ENCODE measurements at regions not wholly inside any gene's neighbourhood (a gene's known extent, or its start where the extent isn't known, plus 50 kb on each side); places are given as distances from the start of the nearest gene placed in this dataset.

GRCh38 chr6:16817594-16817993, 56.3 kb upstream of the ATXN1 start:
- Histone ChIP-seq H3K36me3 (no peaks in the 10 kb centered on the region), H3K4me3 (no peak overlapping the region), H3K9me3 (no peaks in the 10 kb centered on the region), H3K9ac (ENCODE audit: low read depth in 2 of 2, low read length in 2 of 2) (no peak overlapping the region), H3K27me3 (no peaks in the 10 kb centered on the region), H3K4me1 (no peaks in the 10 kb centered on the region), H3K27ac (no peak overlapping the region)
- TF ChIP-seq, protein P1, sequence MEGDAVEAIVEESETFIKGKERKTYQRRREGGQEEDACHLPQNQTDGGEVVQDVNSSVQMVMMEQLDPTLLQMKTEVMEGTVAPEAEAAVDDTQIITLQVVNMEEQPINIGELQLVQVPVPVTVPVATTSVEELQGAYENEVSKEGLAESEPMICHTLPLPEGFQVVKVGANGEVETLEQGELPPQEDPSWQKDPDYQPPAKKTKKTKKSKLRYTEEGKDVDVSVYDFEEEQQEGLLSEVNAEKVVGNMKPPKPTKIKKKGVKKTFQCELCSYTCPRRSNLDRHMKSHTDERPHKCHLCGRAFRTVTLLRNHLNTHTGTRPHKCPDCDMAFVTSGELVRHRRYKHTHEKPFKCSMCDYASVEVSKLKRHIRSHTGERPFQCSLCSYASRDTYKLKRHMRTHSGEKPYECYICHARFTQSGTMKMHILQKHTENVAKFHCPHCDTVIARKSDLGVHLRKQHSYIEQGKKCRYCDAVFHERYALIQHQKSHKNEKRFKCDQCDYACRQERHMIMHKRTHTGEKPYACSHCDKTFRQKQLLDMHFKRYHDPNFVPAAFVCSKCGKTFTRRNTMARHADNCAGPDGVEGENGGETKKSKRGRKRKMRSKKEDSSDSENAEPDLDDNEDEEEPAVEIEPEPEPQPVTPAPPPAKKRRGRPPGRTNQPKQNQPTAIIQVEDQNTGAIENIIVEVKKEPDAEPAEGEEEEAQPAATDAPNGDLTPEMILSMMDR (IDR thresholded peaks at IDR 0.05): no peak
- intact Hi-C loops (cut with DNase I): no loop called here
- no peak for DNase-seq

DNA sequence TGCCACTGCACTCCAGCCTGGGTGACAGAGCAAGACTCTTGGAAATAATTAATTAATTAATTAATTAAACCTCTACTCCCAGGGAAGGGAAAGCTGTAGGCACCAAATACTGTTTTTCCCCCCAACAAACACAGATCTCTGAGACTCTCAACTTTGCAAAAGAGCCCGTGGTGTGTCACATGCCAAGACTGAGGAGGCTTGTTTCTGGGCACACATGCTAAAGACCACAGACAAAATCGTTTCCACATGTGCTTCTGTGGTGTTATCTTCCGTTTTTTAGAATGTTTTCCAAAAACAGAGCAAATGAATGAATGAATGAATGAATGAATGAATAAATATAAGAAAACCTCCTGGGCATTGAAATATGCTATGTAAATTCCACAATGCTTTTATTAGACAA, 55.6 kb upstream of the ATXN1 start:
- TF ChIP-seq, protein P1 (IDR thresholded peaks at IDR 0.05): no peak
- Histone ChIP-seq H3K9me3 (no peaks in the 10 kb centered on the region), H3K27me3 (no peaks in the 10 kb centered on the region), H3K27ac (no peak overlapping the region), H3K36me3 (no peaks in the 10 kb centered on the region), H3K9ac (ENCODE audit: low read depth in 2 of 2, low read length in 2 of 2) (no peak overlapping the region), H3K4me1 (no peaks in the 10 kb centered on the region), H3K4me3 (no peak overlapping the region)
- intact Hi-C loops (cut with DNase I): no loop called here
- no peak for DNase-seq

GRCh38 chr6:16812993-16813392, 51.7 kb upstream of the ATXN1 start:
- H3K36me3 ChIP-seq: no peaks in the 10 kb centered on the region
- no peak overlapping the region for H3K9ac ChIP-seq (ENCODE audit: low read depth in 2 of 2, low read length in 2 of 2)
- H3K27ac ChIP-seq: no peak overlapping the region
- intact Hi-C loops (cut with DNase I): no loop called here
- H3K4me1 ChIP-seq: no peaks in the 10 kb centered on the region
- H3K4me3 ChIP-seq: no peak overlapping the region
- no peaks in the 10 kb centered on the region for H3K9me3 ChIP-seq
- no peak for DNase-seq
- TF ChIP-seq, protein P1 (IDR thresholded peaks at IDR 0.05): no peak
- no peaks in the 10 kb centered on the region for H3K27me3 ChIP-seq

GRCh38 chr6:16811277-16811979, 50.2 kb upstream of the ATXN1 start:
- no peaks in the 10 kb centered on the region for H3K36me3 ChIP-seq
- H3K4me1 ChIP-seq: no peaks in the 10 kb centered on the region
- no peaks in the 10 kb centered on the region for H3K27me3 ChIP-seq
- DNase-seq: no peak
- intact Hi-C loops (cut with DNase I): no loop called here
- no peak overlapping the region for H3K4me3 ChIP-seq
- TF ChIP-seq, protein P1 (IDR thresholded peaks at IDR 0.05): no peak
- H3K9me3 ChIP-seq: no peaks in the 10 kb centered on the region
- no peak overlapping the region for H3K9ac ChIP-seq (ENCODE audit: low read depth in 2 of 2, low read length in 2 of 2)
- no peak overlapping the region for H3K27ac ChIP-seq
